Upper lobe of left lung (tissue), 4 donors: ENCODE measurements at regions not wholly inside any gene's neighbourhood (a gene's known extent, or its start where the extent isn't known, plus 50 kb on each side); places are given as distances from the start of the nearest gene placed in this dataset.

Experiments used
- EP300 ChIP-seq, 4 donors: sonication (generic); formaldehyde crosslinking; IDR thresholded peaks; one replicate each; pipeline ENCODE4 v1.5.1; 2017; ENCODE audit warnings: antibody characterized with exemption in 4 of 4, control low read depth in 2 of 4
- POLR2A ChIP-seq, 4 donors: fragments of 450-650 bp; IDR thresholded peaks; one replicate each; pipeline ENCODE4 v1.5.1; 2016 to 2017; ENCODE audit warnings: antibody characterized with exemption in 4 of 4, mild to moderate bottlenecking in 2 of 4
- POLR2AphosphoS5 ChIP-seq, 2 donors: sonication (generic); formaldehyde crosslinking; IDR thresholded peaks; one replicate each; pipeline ENCODE4 v1.5.1; 2017; ENCODE audit warnings: antibody characterized with exemption in 2 of 2
- TF ChIP-seq, protein P1 (sequence below), 6 experiments: fragments of 450-650 bp in 4 of 6; fragments of 200-600 bp in 2 of 6; sonication (generic) in 2 of 6; IDR thresholded peaks; one replicate each; pipeline ENCODE4 v1.5.1; 2016 to 2019; ENCODE audit warnings: antibody characterized with exemption in 6 of 6

DNA sequence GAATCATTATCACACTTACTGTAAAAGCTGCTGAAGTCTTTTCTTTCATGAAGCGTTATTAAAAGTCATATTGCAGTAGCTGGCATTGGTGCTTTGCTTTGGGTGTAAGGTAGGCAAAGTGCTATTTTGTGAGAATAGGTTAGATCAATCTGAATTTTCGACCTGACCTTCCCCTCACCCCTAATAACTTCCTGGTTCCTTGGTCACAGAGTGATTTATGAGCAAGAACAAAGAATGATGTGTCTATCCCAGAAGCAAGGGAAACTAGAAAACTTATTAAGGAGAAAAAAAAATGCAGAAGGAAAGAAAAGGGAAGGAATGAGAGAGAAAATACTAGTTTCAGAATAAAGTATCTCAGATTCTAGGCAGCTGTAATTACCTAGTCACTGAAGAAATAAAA is 163.1 kb upstream of the MEIS1 start:
- TF ChIP-seq, protein P1, sequence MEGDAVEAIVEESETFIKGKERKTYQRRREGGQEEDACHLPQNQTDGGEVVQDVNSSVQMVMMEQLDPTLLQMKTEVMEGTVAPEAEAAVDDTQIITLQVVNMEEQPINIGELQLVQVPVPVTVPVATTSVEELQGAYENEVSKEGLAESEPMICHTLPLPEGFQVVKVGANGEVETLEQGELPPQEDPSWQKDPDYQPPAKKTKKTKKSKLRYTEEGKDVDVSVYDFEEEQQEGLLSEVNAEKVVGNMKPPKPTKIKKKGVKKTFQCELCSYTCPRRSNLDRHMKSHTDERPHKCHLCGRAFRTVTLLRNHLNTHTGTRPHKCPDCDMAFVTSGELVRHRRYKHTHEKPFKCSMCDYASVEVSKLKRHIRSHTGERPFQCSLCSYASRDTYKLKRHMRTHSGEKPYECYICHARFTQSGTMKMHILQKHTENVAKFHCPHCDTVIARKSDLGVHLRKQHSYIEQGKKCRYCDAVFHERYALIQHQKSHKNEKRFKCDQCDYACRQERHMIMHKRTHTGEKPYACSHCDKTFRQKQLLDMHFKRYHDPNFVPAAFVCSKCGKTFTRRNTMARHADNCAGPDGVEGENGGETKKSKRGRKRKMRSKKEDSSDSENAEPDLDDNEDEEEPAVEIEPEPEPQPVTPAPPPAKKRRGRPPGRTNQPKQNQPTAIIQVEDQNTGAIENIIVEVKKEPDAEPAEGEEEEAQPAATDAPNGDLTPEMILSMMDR (IDR thresholded peaks at IDR 0.05): no peak
- TF ChIP-seq POLR2A (IDR thresholded peaks at IDR 0.05) (no peak), POLR2AphosphoS5 (IDR thresholded peaks at IDR 0.05) (no peak), EP300 (IDR thresholded peaks at IDR 0.05) (no peak)
